Upper lobe of left lung (tissue), 4 donors: ENCODE measurements at regions not wholly inside any gene's neighbourhood (a gene's known extent, or its start where the extent isn't known, plus 50 kb on each side); places are given as distances from the start of the nearest gene placed in this dataset.

ENCODE experiments used
- EP300 ChIP-seq, 4 donors: sonication (generic); formaldehyde crosslinking; IDR thresholded peaks; one replicate each; pipeline ENCODE4 v1.5.1; 2017; ENCODE audit warnings: antibody characterized with exemption in 4 of 4, control low read depth in 2 of 4
- POLR2A ChIP-seq, 4 donors: fragments of 450-650 bp; IDR thresholded peaks; one replicate each; pipeline ENCODE4 v1.5.1; 2016 to 2017; ENCODE audit warnings: antibody characterized with exemption in 4 of 4, mild to moderate bottlenecking in 2 of 4
- POLR2AphosphoS5 ChIP-seq, 2 donors: sonication (generic); formaldehyde crosslinking; IDR thresholded peaks; one replicate each; pipeline ENCODE4 v1.5.1; 2017; ENCODE audit warnings: antibody characterized with exemption in 2 of 2
- TF ChIP-seq, protein P1 (sequence below), 6 experiments: fragments of 450-650 bp in 4 of 6; fragments of 200-600 bp in 2 of 6; sonication (generic) in 2 of 6; IDR thresholded peaks; one replicate each; pipeline ENCODE4 v1.5.1; 2016 to 2019; ENCODE audit warnings: antibody characterized with exemption in 6 of 6

- TF ChIP-seq POLR2A (IDR thresholded peaks at IDR 0.05), result no peak
- TF ChIP-seq EP300 (IDR thresholded peaks at IDR 0.05), result no peak
- TF ChIP-seq, protein P1, sequence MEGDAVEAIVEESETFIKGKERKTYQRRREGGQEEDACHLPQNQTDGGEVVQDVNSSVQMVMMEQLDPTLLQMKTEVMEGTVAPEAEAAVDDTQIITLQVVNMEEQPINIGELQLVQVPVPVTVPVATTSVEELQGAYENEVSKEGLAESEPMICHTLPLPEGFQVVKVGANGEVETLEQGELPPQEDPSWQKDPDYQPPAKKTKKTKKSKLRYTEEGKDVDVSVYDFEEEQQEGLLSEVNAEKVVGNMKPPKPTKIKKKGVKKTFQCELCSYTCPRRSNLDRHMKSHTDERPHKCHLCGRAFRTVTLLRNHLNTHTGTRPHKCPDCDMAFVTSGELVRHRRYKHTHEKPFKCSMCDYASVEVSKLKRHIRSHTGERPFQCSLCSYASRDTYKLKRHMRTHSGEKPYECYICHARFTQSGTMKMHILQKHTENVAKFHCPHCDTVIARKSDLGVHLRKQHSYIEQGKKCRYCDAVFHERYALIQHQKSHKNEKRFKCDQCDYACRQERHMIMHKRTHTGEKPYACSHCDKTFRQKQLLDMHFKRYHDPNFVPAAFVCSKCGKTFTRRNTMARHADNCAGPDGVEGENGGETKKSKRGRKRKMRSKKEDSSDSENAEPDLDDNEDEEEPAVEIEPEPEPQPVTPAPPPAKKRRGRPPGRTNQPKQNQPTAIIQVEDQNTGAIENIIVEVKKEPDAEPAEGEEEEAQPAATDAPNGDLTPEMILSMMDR (IDR thresholded peaks at IDR 0.05), result no peak
- TF ChIP-seq POLR2AphosphoS5 (IDR thresholded peaks at IDR 0.05), result no peak
Observed at GRCh38 chrX:39822133-39822748, 275.5 kb downstream of the BCOR start.
